ENCODE measurements at regions not wholly inside any gene's neighbourhood (a gene's known extent, or its start where the extent isn't known, plus 50 kb on each side); places are given as distances from the start of the nearest gene placed in this dataset.

GRCh38 chr1:94715321-94715720 is 104.8 kb upstream of the SLC44A3 start:
- Histone ChIP-seq H3K4me3 (ENCODE audit: low read depth, low read length) (no peak overlapping the region), H3K27me3 (ENCODE audit: control insufficient read depth, insufficient read depth, low read length) (no peaks in the 10 kb centered on the region), H3K36me3 (ENCODE audit: control insufficient read depth, insufficient read depth, low read length) (no peaks in the 10 kb centered on the region)
- no peak for TF ChIP-seq CTCF (IDR thresholded peaks at IDR 0.05; ENCODE audit: insufficient read depth, low read length, poor library complexity, severe bottlenecking)
- DNase-seq (ENCODE audit: low read depth) = no peak

- TF ChIP-seq CTCF (IDR thresholded peaks at IDR 0.05; ENCODE audit: insufficient read depth, low read length, poor library complexity, severe bottlenecking) = no peak
- no peaks in the 10 kb centered on the region for H3K36me3 ChIP-seq (ENCODE audit: control insufficient read depth, insufficient read depth, low read length)
- H3K27me3 ChIP-seq (ENCODE audit: control insufficient read depth, insufficient read depth, low read length) = no peaks in the 10 kb centered on the region
- no peak overlapping the region for H3K4me3 ChIP-seq (ENCODE audit: low read depth, low read length)
- DNase-seq (ENCODE audit: low read depth) = no peak
These were observed 105.6 kb upstream of the SLC44A3 start for GRCh38 chr1:94714552-94714951.

DNA sequence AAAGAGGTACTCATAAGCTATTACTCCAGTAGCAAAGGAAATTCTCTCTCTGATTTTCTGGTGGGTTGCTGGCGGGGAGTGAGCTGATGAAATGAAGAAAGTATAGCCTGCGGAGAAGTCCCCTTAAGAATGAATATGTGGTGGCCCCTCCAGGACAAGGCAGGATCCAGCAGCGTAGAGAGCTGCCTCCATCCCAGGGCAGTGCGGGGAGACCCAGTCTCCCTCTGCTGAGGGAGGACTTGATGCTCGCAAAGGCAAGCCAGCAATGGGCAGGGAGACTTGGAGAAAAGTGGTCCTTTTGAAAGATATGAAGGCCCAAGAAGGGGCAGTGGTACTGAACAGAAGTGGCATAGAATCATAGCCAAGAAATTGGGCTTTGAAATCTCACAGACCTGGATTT is 106.0 kb upstream of the SLC44A3 start:
- no peak for TF ChIP-seq CTCF (IDR thresholded peaks at IDR 0.05; ENCODE audit: insufficient read depth, low read length, poor library complexity, severe bottlenecking)
- no peak for DNase-seq (ENCODE audit: low read depth)
- Histone ChIP-seq H3K36me3 (ENCODE audit: control insufficient read depth, insufficient read depth, low read length) (no peaks in the 10 kb centered on the region), H3K4me3 (ENCODE audit: low read depth, low read length) (no peak overlapping the region), H3K27me3 (ENCODE audit: control insufficient read depth, insufficient read depth, low read length) (no peaks in the 10 kb centered on the region)

GRCh38 chr1:94713472-94714141 is 106.5 kb upstream of the SLC44A3 start:
- Histone ChIP-seq H3K4me3 (ENCODE audit: low read depth, low read length) (no peak overlapping the region), H3K36me3 (ENCODE audit: control insufficient read depth, insufficient read depth, low read length) (no peaks in the 10 kb centered on the region), H3K27me3 (ENCODE audit: control insufficient read depth, insufficient read depth, low read length) (no peaks in the 10 kb centered on the region)
- DNase-seq (ENCODE audit: low read depth) = peak; percentile 96
- TF ChIP-seq CTCF (IDR thresholded peaks at IDR 0.05; ENCODE audit: insufficient read depth, low read length, poor library complexity, severe bottlenecking) = no peak

DNA sequence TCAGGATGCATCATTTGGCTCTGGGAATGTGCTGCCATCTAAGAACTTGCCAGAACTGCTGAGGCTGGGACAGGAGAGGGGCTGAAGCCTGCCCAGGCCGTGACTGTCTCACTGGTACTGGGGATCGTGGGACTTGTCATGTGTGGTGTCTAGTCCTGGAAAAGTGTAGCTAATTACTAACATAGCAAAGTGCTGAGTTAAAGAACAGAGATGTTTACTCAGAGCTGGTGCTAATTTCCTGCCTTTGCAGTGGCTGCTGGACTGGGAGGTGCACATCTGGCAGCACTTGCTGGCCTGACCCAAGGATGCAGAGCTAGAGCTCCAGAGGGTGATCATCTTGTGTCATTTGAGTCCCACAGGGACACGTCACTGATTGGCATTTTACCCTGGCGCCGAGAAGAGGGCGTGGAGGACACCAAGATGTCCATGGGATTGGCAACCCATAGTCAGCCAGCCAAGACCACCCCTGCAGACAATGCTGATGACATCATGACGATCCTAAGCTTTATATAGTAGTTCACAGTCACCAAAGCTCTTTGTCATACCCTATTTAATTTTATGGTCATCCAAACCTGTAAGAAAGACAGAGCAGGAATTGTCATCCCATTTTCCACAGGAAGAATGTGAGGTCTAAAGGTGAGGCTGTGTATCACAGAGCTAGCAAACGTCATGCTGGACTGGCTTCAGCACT is 110.1 kb upstream of the SLC44A3 start:
- no peaks in the 10 kb centered on the region for H3K36me3 ChIP-seq (ENCODE audit: control insufficient read depth, insufficient read depth, low read length)
- no peaks in the 10 kb centered on the region for H3K27me3 ChIP-seq (ENCODE audit: control insufficient read depth, insufficient read depth, low read length)
- no peak overlapping the region for H3K4me3 ChIP-seq (ENCODE audit: low read depth, low read length)
- no peak for DNase-seq (ENCODE audit: low read depth)
- no peak for TF ChIP-seq CTCF (IDR thresholded peaks at IDR 0.05; ENCODE audit: insufficient read depth, low read length, poor library complexity, severe bottlenecking)

DNA sequence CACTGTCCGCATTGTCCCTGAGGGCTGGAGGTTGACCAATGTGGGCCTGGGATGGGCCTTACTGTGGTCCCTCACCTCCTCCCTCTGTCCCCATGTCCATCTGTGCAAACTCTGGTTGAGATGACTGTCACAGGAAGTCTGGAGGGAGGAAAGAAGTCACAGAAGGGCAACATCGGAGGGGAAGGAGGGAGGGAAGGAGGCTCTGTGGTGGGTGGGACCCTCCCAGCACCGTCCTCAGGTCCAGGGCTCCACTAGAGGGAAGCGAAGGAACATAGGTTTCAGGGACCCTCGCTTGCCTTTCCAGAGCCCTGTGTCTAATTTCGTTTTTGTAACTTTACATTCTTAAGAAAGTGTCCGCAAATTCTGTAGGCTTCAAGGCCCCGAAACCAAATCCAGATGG is 111.3 kb upstream of the SLC44A3 start:
- Histone ChIP-seq H3K27me3 (ENCODE audit: control insufficient read depth, insufficient read depth, low read length) (no peaks in the 10 kb centered on the region), H3K4me3 (ENCODE audit: low read depth, low read length) (no peak overlapping the region), H3K36me3 (ENCODE audit: control insufficient read depth, insufficient read depth, low read length) (no peaks in the 10 kb centered on the region)
- DNase-seq (ENCODE audit: low read depth) = no peak
- TF ChIP-seq CTCF (IDR thresholded peaks at IDR 0.05; ENCODE audit: insufficient read depth, low read length, poor library complexity, severe bottlenecking) = no peak

All from kidney epithelial cell (primary cell).